ENCODE measurements at regions not wholly inside any gene's neighbourhood (a gene's known extent, or its start where the extent isn't known, plus 50 kb on each side); places are given as distances from the start of the nearest gene placed in this dataset.

DNA sequence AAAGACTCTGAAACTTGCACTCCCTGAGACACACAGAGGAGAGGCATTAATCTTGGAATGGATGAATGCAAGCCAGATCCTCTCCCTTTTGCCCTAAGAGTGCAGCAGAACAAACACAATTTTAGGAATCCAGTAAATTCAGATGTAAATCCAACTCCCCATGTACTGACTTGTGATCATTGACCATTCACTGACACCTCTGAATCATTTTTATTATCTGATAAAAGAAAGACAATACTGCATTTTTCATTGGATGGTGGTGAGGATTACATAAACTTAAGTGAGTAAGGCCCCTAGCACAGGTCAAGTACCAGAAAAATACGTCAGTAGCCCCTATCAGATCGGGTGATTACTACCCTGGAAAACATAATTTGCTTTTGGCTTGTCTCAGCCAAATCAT is 782.9 kb upstream of the API5 start:
- TF ChIP-seq CTCF (IDR thresholded peaks at IDR 0.05) = no peak
- no peak for TF ChIP-seq POLR2A (IDR thresholded peaks at IDR 0.05)
- TF ChIP-seq POLR2AphosphoS5 (IDR thresholded peaks at IDR 0.05) = no peak
